ENCODE measurements at regions not wholly inside any gene's neighbourhood (a gene's known extent, or its start where the extent isn't known, plus 50 kb on each side); places are given as distances from the start of the nearest gene placed in this dataset.

DNA sequence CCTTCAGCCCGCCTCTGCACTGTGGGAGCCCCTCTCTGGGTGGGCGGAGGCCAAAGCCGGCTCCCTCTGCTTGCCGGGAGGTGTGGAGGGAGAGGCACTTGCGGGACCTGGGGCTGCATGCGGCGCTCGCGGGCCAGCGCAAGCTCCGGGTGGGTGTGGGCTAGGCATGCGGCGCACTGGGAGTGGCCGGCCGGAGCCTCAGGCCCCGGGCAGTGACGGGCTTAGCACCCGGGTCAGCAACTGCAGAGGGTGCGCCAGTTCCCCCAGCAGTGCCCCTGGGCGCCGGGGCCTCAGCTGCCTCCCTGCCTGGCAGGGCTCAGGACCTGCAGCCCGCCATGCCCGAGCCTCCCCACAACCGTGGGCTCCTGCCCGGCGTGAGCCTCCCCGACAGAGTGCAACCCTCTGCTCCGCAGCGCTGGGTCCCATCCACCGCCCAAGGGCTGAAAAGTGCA is 98.9 kb upstream of the POU1F1 start:
- DNase-seq (ENCODE audit: extremely low spot score): peak; percentile 53

DNA sequence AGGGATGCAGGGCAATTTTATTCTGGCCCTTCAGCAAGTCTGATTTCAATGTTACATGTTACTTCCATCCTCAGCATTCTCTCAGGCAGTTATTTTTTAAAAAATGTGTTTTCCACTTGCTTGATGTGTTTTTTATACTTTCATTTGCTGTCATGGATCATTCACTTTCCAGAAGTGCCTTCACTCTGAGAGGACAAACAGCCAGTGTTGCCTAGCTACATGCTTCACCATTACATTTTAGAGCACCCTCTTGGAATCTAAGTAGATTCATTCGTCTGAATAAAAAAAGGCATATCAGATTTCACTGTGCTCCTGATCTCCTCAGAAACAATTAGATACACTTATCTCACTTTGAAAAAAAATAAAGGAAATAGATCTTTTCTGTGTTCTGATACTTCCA is 93.6 kb upstream of the POU1F1 start:
- H3K27me3 ChIP-seq: no peaks in the 10 kb centered on the region
- no peak overlapping the region for H3K4me3 ChIP-seq
- H3K4me1 ChIP-seq: no peaks in the 10 kb centered on the region
- 51% methylated on average over 1 of the region's 1 CpG for WGBS
- intact Hi-C loops (cut with DNase I): no loop called here
- TF ChIP-seq EP300 (IDR thresholded peaks at IDR 0.05) (no peak), POLR2A (IDR thresholded peaks at IDR 0.05; ENCODE audit: low read depth) (no peak), POLR2AphosphoS5 (IDR thresholded peaks at IDR 0.05) (no peak)
- TF ChIP-seq, protein P1, sequence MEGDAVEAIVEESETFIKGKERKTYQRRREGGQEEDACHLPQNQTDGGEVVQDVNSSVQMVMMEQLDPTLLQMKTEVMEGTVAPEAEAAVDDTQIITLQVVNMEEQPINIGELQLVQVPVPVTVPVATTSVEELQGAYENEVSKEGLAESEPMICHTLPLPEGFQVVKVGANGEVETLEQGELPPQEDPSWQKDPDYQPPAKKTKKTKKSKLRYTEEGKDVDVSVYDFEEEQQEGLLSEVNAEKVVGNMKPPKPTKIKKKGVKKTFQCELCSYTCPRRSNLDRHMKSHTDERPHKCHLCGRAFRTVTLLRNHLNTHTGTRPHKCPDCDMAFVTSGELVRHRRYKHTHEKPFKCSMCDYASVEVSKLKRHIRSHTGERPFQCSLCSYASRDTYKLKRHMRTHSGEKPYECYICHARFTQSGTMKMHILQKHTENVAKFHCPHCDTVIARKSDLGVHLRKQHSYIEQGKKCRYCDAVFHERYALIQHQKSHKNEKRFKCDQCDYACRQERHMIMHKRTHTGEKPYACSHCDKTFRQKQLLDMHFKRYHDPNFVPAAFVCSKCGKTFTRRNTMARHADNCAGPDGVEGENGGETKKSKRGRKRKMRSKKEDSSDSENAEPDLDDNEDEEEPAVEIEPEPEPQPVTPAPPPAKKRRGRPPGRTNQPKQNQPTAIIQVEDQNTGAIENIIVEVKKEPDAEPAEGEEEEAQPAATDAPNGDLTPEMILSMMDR (IDR thresholded peaks at IDR 0.05): no peak
- H3K9me3 ChIP-seq: no peaks in the 10 kb centered on the region
- DNase-seq (ENCODE audit: extremely low spot score): no peak
- H3K27ac ChIP-seq (replicated peaks in 1 of 4): no peak overlapping the region
- H3K36me3 ChIP-seq: no peaks in the 10 kb centered on the region

More for the DNA sequence above, 98.9 kb upstream of the POU1F1 start:
- H3K27me3 ChIP-seq: no peaks in the 10 kb centered on the region
- H3K9me3 ChIP-seq: peaks cover 0 to 6% (median 0%) of the 10 kb centered on the region in 4 donors
- H3K27ac ChIP-seq (replicated peaks in 1 of 4): no peak overlapping the region
- 100% methylated on average over 5 of the region's 30 CpGs for whole genome bisulfite sequencing
- H3K36me3 ChIP-seq: no peaks in the 10 kb centered on the region
- TF ChIP-seq POLR2A (IDR thresholded peaks at IDR 0.05; ENCODE audit: low read depth): no peak
- intact Hi-C loops (cut with DNase I): no loop called here
- no peak overlapping the region for H3K4me3 ChIP-seq
- H3K4me1 ChIP-seq: no peaks in the 10 kb centered on the region

DNA sequence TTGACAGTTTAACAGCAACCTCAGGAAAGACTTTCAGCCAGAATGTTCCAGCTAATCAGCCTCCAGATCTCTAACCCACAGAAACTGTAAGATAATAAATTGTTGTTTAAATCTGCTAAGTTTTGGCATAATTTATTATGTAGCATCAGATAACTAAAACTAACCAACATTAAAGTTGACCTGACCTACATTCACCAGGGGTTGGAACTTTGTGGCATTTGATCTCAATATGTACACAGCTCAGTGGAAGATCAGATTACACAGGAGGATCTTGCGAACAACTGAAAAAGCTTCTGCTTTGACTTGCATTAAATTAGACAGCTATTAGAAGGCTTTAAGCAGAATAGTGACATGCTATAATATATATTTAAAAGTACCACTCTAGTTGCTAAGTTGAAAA is 91.4 kb upstream of the POU1F1 start:
- Histone ChIP-seq H3K4me3 (no peak overlapping the region), H3K9me3 (no peaks in the 10 kb centered on the region), H3K27ac (replicated peaks in 1 of 4) (no peak overlapping the region), H3K4me1 (no peaks in the 10 kb centered on the region), H3K36me3 (no peaks in the 10 kb centered on the region), H3K27me3 (no peaks in the 10 kb centered on the region)
- intact Hi-C loops (cut with DNase I): no loop called here
- no peak for DNase-seq (ENCODE audit: extremely low spot score)
- TF ChIP-seq POLR2AphosphoS5 (IDR thresholded peaks at IDR 0.05): no peak
- no peak for TF ChIP-seq POLR2A (IDR thresholded peaks at IDR 0.05; ENCODE audit: low read depth)
- whole genome bisulfite sequencing: 55% methylated on average over 1 of the region's 1 CpG

DNA sequence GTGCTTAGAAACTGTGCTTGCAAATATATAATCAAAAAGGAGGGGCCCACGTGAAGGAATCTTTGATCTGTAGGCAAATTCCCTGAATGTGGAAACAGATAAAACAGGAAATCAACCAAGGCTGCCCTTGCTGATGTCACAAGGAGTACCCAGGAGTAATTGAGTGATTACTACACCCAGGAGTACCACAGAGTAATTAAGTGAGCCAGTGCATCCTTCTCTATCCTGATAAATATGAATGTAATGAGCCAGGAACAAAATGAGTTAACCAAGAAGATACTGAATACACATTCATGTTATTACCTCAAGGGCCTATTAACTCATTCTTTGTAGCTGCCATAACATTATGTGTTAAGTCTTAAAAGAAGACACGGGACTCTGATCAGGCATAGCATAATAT is 87.3 kb upstream of the POU1F1 start:
- TF ChIP-seq POLR2AphosphoS5 (IDR thresholded peaks at IDR 0.05) (no peak), POLR2A (IDR thresholded peaks at IDR 0.05; ENCODE audit: low read depth) (no peak), EP300 (IDR thresholded peaks at IDR 0.05) (no peak)
- TF ChIP-seq, protein P1 (IDR thresholded peaks at IDR 0.05): no peak
- Histone ChIP-seq H3K27me3 (no peaks in the 10 kb centered on the region), H3K36me3 (no peaks in the 10 kb centered on the region), H3K4me3 (no peak overlapping the region), H3K4me1 (no peaks in the 10 kb centered on the region), H3K27ac (replicated peaks in 1 of 4) (no peak overlapping the region), H3K9me3 (no peaks in the 10 kb centered on the region)
- DNase-seq (ENCODE audit: extremely low spot score): no peak
- intact Hi-C loops (cut with DNase I): no loop called here
- 64% methylated on average over 1 of the region's 2 CpGs for WGBS

DNA sequence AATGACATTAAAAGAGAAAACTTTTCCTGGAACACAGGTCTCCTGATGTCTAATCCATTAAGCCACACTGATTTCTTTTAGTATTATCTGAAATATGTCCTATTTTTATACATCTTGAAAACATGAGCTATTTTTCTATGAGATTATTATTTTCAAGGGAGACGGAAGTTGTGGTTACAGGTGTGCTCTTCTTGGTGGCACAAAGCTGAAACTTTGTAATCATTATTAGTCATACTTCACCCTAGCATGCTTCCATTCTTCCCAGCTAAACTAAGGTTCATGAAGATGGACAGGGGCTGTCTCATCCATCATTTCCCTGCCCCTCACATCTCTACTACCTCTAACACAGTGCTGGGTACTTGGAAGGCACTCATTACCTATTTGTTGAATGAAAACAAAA is 85.6 kb upstream of the POU1F1 start:
- Histone ChIP-seq H3K4me3 (no peak overlapping the region), H3K27me3 (no peaks in the 10 kb centered on the region), H3K9me3 (no peaks in the 10 kb centered on the region), H3K4me1 (no peaks in the 10 kb centered on the region), H3K36me3 (no peaks in the 10 kb centered on the region), H3K27ac (replicated peaks in 1 of 4) (no peak overlapping the region)
- DNase-seq (ENCODE audit: extremely low spot score): no peak
- intact Hi-C loops (cut with DNase I): no loop called here
- no peak for TF ChIP-seq EP300 (IDR thresholded peaks at IDR 0.05)
- TF ChIP-seq, protein P1 (IDR thresholded peaks at IDR 0.05): no peak
- no peak for TF ChIP-seq POLR2A (IDR thresholded peaks at IDR 0.05; ENCODE audit: low read depth)
- TF ChIP-seq POLR2AphosphoS5 (IDR thresholded peaks at IDR 0.05): no peak
- WGBS: 88% methylated on average over 1 of the region's 1 CpG

DNA sequence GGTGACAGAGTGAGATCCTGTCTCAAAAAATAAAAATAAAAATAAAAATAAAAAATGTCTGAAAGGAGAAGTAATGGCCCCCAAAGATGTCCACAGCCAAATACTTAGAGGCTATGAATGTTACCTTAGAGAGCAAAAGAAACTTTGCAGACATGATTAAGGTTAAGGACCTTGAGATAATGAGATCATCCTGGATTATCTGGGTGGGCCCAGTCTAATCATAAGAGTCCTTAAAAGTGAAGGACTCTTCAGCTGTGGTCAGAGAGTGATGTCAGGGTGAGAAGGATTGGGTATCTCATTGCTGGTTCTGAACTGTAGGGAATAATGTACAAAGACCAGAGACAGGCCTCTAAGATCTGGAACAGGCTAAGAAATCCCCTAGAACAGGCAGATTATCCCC is 84.9 kb upstream of the POU1F1 start:
- Histone ChIP-seq H3K4me3 (no peak overlapping the region), H3K4me1 (no peaks in the 10 kb centered on the region), H3K9me3 (no peaks in the 10 kb centered on the region), H3K36me3 (no peaks in the 10 kb centered on the region), H3K27ac (replicated peaks in 1 of 4) (no peak overlapping the region), H3K27me3 (no peaks in the 10 kb centered on the region)
- no peak for DNase-seq (ENCODE audit: extremely low spot score)
- intact Hi-C loops (cut with DNase I): no loop called here
- no peak for TF ChIP-seq POLR2A (IDR thresholded peaks at IDR 0.05; ENCODE audit: low read depth)
- no peak for TF ChIP-seq EP300 (IDR thresholded peaks at IDR 0.05)
- TF ChIP-seq POLR2AphosphoS5 (IDR thresholded peaks at IDR 0.05): no peak
- TF ChIP-seq, protein P1 (IDR thresholded peaks at IDR 0.05): no peak
